ENCODE measurements at regions not wholly inside any gene's neighbourhood (a gene's known extent, or its start where the extent isn't known, plus 50 kb on each side); places are given as distances from the start of the nearest gene placed in this dataset.

DNA sequence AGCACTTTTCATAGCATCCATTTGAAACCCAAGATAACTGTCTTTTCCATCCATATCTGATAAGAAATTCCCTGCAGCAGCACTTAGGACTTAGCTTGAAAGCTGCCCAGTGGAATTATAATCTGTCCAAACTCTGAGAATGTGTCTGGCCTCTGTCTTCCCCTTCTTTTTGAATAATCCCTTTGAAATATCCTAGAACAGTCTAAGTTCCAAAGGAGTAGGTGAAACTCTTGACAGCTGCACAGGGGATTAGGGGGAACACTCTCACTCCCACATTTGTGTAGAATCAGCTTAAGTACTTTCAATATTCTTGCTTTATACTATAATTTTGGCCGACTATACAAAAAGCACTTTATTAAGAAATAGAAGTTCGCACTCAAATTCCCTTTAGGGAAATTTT is 157.7 kb downstream of the PAPSS1 start:
- no peaks in the 10 kb centered on the region for H3K36me3 ChIP-seq
- no peaks in the 10 kb centered on the region for H3K9me3 ChIP-seq
- DNase-seq (no peak), ATAC-seq (no peak)
- TF ChIP-seq, protein P1, sequence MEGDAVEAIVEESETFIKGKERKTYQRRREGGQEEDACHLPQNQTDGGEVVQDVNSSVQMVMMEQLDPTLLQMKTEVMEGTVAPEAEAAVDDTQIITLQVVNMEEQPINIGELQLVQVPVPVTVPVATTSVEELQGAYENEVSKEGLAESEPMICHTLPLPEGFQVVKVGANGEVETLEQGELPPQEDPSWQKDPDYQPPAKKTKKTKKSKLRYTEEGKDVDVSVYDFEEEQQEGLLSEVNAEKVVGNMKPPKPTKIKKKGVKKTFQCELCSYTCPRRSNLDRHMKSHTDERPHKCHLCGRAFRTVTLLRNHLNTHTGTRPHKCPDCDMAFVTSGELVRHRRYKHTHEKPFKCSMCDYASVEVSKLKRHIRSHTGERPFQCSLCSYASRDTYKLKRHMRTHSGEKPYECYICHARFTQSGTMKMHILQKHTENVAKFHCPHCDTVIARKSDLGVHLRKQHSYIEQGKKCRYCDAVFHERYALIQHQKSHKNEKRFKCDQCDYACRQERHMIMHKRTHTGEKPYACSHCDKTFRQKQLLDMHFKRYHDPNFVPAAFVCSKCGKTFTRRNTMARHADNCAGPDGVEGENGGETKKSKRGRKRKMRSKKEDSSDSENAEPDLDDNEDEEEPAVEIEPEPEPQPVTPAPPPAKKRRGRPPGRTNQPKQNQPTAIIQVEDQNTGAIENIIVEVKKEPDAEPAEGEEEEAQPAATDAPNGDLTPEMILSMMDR (IDR thresholded peaks at IDR 0.05), result no peak
- intact Hi-C loops (cut with DNase I), result no loop called here
- no peak overlapping the region for H3K4me3 ChIP-seq
- H3K27ac ChIP-seq, result no peak overlapping the region
- H3K4me1 ChIP-seq, result no peaks in the 10 kb centered on the region
- H3K27me3 ChIP-seq (ENCODE audit: low read depth), result no peaks in the 10 kb centered on the region

DNA sequence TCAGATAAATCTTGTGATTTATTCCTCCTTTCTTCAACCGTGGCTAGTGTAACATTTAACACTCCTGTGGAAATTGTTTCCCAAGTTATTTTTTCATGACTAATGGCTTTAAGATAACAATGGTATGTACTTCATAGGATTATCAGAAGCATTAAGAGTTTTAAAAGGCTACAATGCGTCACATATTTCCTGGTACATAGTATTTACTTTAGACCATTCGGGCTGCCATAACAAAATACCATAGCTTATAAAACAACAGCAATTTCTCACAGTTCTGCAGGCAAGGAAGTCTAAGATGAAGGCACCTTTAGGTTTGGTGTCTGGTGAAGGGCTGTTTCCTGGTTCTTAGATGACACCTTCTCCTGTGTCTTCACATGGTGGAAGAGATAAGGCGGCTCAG is 158.6 kb downstream of the PAPSS1 start:
- intact Hi-C loops (cut with DNase I), result no loop called here
- H3K27ac ChIP-seq, result no peak overlapping the region
- TF ChIP-seq, protein P1 (IDR thresholded peaks at IDR 0.05), result no peak
- H3K27me3 ChIP-seq (ENCODE audit: low read depth), result no peaks in the 10 kb centered on the region
- no peaks in the 10 kb centered on the region for H3K4me1 ChIP-seq
- no peaks in the 10 kb centered on the region for H3K9me3 ChIP-seq
- peak in 1 of 2 donors; percentile 58 for ATAC-seq
- H3K4me3 ChIP-seq, result no peak overlapping the region
- no peaks in the 10 kb centered on the region for H3K36me3 ChIP-seq
- DNase-seq, result no peak

DNA sequence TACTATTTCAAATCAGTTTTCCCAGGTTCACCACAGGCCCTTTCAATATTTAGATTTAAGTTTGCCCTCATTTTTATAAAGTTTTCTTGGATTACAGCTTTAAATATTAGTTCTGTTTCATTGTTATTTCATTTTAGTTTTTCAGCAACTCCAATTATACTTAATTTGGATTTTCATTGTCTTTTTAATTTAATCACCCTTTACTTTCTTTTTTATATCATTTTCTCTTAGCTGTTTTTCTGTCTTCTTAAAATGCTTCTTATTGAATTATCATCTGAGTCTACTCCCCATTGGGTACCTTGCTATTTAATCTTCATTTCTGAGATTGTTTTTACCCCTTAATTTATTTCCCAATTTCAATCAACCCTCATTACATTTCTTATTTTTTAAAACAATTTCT is 160.4 kb downstream of the PAPSS1 start:
- no peak for ATAC-seq
- DNase-seq, result no peak
- Histone ChIP-seq H3K9me3 (peaks cover 3% of the 10 kb centered on the region), H3K4me1 (no peaks in the 10 kb centered on the region), H3K27me3 (ENCODE audit: low read depth) (no peaks in the 10 kb centered on the region), H3K4me3 (no peak overlapping the region), H3K27ac (no peak overlapping the region), H3K36me3 (no peaks in the 10 kb centered on the region)
- TF ChIP-seq, protein P1 (IDR thresholded peaks at IDR 0.05), result no peak
- intact Hi-C loops (cut with DNase I), result no loop called here

DNA sequence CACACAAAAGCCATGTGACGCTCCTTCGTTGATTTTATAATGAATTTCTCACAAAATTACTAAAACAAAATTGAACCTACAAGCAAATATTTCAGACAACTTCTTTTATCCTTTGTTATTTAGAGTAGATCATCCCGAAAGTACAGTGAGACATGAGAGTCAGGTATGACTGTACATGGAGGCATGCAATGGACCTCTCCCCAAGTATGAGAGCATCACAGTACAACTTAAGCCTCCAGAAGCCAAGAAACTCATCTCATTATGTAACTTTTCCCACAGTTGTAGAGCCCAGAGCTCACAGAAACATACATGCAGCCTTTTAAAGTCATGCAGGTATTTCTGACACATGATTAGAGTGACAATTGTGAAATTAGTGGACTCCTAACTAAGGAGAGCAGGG is 167.7 kb downstream of the PAPSS1 start:
- H3K4me1 ChIP-seq, result no peaks in the 10 kb centered on the region
- DNase-seq (no peak), ATAC-seq (no peak)
- no peak overlapping the region for H3K27ac ChIP-seq
- TF ChIP-seq, protein P1 (IDR thresholded peaks at IDR 0.05), result no peak
- peaks cover 11% of the 10 kb centered on the region for H3K9me3 ChIP-seq
- intact Hi-C loops (cut with DNase I), result no loop called here
- H3K27me3 ChIP-seq (ENCODE audit: low read depth), result no peaks in the 10 kb centered on the region
- H3K36me3 ChIP-seq, result no peaks in the 10 kb centered on the region
- H3K4me3 ChIP-seq, result no peak overlapping the region

DNA sequence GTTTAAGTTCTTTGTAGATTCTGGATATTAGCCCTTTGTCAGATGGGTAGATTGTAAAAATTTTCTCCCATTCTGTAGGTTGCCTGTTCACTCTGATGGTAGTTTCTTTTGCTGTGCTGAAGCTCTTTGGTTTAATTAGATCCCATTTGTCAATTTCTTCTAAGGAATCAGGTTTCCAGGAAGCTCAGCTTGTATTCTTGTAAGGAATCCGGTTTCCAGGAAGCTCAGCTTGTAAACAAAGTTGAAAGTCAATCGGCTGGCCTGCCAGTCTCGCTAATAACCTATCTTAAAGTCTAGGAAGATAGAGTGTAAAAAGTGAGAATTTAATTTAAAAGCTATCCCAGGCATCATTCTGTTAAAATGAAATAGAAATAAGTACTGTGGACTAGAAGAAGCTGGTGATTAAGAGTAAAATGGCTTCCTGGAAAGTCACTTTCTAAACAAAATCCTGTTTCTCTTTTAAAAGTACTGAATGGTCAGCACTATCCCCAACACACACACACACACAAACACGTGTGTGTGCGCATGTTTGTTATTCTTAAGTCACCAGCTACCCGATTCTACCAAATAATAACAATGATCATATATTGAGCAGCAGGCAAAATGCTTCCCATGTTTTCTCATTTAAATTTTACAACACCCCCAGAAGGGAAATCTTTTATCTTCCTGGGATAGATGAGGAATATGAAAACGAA is 171.7 kb downstream of the PAPSS1 start:
- Histone ChIP-seq H3K4me1 (no peaks in the 10 kb centered on the region), H3K36me3 (no peaks in the 10 kb centered on the region), H3K27me3 (ENCODE audit: low read depth) (no peaks in the 10 kb centered on the region), H3K4me3 (no peak overlapping the region), H3K27ac (peak overlapping the region; percentile 2), H3K9me3 (no peaks in the 10 kb centered on the region)
- intact Hi-C loops (cut with DNase I), result no loop called here
- DNase-seq (no peak), ATAC-seq (no peak)
- TF ChIP-seq, protein P1 (IDR thresholded peaks at IDR 0.05), result no peak

All from lower lobe of right lung (tissue), 2 donors.